BLaER1 treated with 17β-estradiol and CSF1 and Interleukin-3, amounts not matched to agents 10 nM and 100 nM (cell line): ENCODE measurements at regions not wholly inside any gene's neighbourhood (a gene's known extent, or its start where the extent isn't known, plus 50 kb on each side); places are given as distances from the start of the nearest gene placed in this dataset.

ENCODE experiments used
- H3K27ac ChIP-seq, 11 experiments: shearing (Covaris generic); formaldehyde crosslinking; 2 replicates each; pipeline ENCODE4 v1.8.1; 2022
- H3K27me3 ChIP-seq, 11 experiments: shearing (Covaris generic); formaldehyde crosslinking; 2 replicates each; pipeline ENCODE4 v1.8.1; 2022
- H3K36me3 ChIP-seq, 11 experiments: shearing (Covaris generic); formaldehyde crosslinking; 2 replicates each; pipeline ENCODE4 v1.8.1; 2022
- H3K4me1 ChIP-seq, 10 experiments: shearing (Covaris generic); formaldehyde crosslinking; 2 replicates each; pipeline ENCODE4 v1.8.1; 2022
- H3K4me2 ChIP-seq, 11 experiments: shearing (Covaris generic); formaldehyde crosslinking; 2 replicates each; pipeline ENCODE4 v1.8.1; 2022
- H3K4me3 ChIP-seq, 10 experiments: shearing (Covaris generic); formaldehyde crosslinking; 2 replicates each; pipeline ENCODE4 v1.8.1; 2022
- H3K9ac ChIP-seq, 11 experiments: shearing (Covaris generic); formaldehyde crosslinking; 2 replicates each; pipeline ENCODE4 v1.8.1; 2022
- H3K9me3 ChIP-seq, 11 experiments: shearing (Covaris generic); formaldehyde crosslinking; replicated peaks in 1 of 11; 2 replicates each; pipeline ENCODE4 v1.8.1; 2022
- H4K20me1 ChIP-seq, 11 experiments: shearing (Covaris generic); formaldehyde crosslinking; 2 replicates each; pipeline ENCODE4 v1.8.1; 2022
- Cebpa-rat ChIP-seq, 11 experiments: shearing (Covaris generic); IDR thresholded peaks; 2 replicates each; pipeline ENCODE4 v1.8.1; 2022

DNA sequence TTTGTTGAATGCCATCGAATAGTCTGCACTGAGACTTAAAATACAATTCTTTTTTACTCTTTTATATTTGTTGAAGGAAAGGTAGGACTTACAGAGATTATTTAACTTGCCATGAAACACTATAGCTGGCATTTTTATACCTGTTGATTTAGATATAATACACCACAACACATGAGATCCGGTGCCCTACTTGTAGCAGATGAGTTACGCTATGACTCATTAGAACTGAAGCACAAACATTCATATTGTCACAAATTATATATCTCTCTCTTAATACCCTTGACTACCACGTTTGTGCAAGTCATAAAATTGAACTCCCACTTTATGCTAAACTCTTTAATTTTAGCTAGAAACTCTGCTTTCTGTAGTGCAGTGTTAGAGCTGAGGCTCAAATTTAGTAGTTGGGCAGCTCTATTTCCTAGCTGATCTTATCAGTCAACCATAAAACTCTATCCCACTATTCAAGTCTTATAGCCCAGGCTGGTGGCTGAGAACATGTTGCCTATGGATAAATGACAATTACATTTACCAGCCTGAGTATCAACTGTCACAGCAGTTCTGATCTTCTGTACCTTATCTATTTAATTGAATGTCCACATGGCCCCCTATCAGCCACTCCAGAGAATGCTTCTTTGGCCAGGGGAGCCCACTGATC is 137.4 kb upstream of the SEMA3D start:
- Histone ChIP-seq H3K36me3 (no peaks in the 10 kb centered on the region), H3K27ac (no peak overlapping the region), H3K4me1 (no peaks in the 10 kb centered on the region), H3K9ac (no peak overlapping the region), H4K20me1 (no peaks in the 10 kb centered on the region), H3K9me3 (no peaks in the 10 kb centered on the region), H3K27me3 (no peaks in the 10 kb centered on the region), H3K4me2 (no peak overlapping the region), H3K4me3 (no peak overlapping the region)
- TF ChIP-seq Cebpa-rat (IDR thresholded peaks at IDR 0.05) = no peak

DNA sequence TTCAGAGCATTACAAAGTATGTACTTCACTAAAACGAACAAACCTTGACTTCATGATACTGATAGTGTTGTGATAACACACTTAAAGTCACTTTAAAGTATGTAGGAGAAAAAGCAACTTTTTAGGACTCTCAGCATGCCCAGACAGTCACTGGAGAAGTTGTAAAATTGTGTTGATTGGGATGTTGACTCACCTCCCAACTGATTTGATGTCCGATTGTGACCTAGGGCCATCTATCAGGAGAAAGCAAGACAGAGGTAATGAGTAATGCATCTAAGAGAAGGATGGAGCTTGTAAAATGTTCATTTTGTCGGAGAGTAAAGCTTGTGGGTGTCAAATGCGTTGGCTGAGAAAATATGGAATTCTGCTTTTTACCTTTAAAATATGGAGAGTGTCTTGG is 135.4 kb upstream of the SEMA3D start:
- no peak overlapping the region for H3K4me3 ChIP-seq
- no peak for TF ChIP-seq Cebpa-rat (IDR thresholded peaks at IDR 0.05)

DNA sequence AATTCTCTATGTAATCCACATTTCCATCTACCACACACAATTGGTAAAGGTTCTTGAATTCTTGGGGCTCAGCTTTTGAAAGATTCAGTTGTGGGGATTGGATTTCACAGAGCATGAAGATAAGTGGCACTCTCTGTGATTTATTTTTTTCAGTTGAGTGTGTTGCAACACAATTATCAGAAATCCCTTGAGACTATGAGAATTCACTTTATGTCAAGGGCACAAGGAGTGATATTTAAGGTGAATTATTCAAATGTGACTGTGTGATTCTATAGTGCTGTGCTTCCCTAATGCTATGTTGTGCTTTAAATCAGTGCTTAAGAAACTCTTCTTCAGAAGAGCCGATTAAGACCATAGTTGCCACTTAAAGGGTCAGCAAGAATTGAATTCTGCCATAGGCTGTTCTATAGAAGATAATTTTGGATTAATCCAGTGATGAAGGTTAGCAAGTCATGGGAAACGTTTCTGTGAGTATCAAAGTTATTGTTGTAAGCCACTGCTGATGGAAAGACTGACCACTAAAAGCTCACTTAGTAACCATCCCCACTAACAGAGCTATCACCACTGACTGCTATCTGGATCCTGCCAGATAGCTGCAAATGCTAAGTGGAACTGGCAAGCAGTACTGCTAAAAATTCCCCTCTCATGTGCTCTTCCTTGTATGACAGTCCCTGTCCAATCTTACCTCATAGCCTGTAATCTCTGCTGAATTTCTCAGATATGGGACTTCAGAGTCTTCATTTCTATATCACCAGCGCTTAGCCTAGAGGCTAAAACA is 134.0 kb upstream of the SEMA3D start:
- TF ChIP-seq Cebpa-rat (IDR thresholded peaks at IDR 0.05) = no peak
- Histone ChIP-seq H3K4me3 (no peak overlapping the region), H3K27me3 (no peaks in the 10 kb centered on the region), H3K9ac (no peak overlapping the region), H4K20me1 (no peaks in the 10 kb centered on the region), H3K9me3 (no peaks in the 10 kb centered on the region), H3K27ac (no peak overlapping the region), H3K36me3 (no peaks in the 10 kb centered on the region), H3K4me2 (no peak overlapping the region), H3K4me1 (no peaks in the 10 kb centered on the region)

More for the DNA sequence above, 135.4 kb upstream of the SEMA3D start:
- Histone ChIP-seq H3K4me2 (no peak overlapping the region), H3K27me3 (no peaks in the 10 kb centered on the region), H4K20me1 (no peaks in the 10 kb centered on the region), H3K4me1 (no peaks in the 10 kb centered on the region), H3K9ac (no peak overlapping the region), H3K36me3 (no peaks in the 10 kb centered on the region), H3K27ac (no peak overlapping the region), H3K9me3 (no peaks in the 10 kb centered on the region)

DNA sequence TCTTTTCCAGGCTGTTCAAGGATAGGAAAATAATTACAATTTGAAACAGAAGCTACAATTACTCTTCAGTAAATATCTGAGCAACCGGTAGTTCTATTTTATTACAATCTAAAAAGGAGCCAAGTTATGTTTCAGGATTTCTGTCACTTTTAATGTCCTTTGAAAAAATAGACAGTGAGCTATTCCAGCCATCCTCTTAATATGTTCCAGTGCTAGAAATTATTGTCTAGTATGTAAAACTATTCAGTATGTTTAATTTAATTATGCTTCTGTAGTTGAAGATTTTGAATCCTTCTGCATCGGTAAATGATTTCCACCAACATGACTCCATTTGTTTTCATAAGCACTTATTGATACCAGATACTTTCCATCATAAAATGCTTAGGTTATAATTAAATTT is 129.6 kb upstream of the SEMA3D start:
- no peak overlapping the region for H3K4me2 ChIP-seq
- no peak overlapping the region for H3K4me3 ChIP-seq
- no peaks in the 10 kb centered on the region for H3K27me3 ChIP-seq
- no peak for TF ChIP-seq Cebpa-rat (IDR thresholded peaks at IDR 0.05)
- H3K27ac ChIP-seq = no peak overlapping the region
- H4K20me1 ChIP-seq = no peaks in the 10 kb centered on the region
- no peaks in the 10 kb centered on the region for H3K9me3 ChIP-seq
- no peaks in the 10 kb centered on the region for H3K4me1 ChIP-seq
- no peak overlapping the region for H3K9ac ChIP-seq
- H3K36me3 ChIP-seq = no peaks in the 10 kb centered on the region

DNA sequence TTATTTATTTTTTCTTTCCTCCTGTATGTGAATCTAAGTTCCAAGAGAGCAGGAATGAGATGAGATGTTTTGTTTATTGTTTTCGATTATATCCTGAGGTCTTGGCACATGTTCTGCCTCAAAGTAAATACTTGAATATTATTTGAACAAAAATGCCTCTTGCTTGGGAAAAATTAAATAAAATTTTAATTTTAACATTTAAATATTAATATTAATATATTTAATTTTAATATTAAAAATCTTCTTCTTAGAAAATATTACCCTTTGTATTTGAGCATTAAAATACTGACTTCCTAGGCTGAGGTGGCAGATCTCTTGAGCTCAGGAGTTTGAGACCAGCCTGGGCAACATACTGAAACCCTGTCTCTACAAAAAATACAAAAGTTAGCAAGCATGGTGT is 123.4 kb upstream of the SEMA3D start:
- H3K9me3 ChIP-seq = no peaks in the 10 kb centered on the region
- no peak overlapping the region for H3K27ac ChIP-seq
- H3K4me3 ChIP-seq = no peak overlapping the region
- H4K20me1 ChIP-seq = no peaks in the 10 kb centered on the region
- no peaks in the 10 kb centered on the region for H3K36me3 ChIP-seq
- no peaks in the 10 kb centered on the region for H3K27me3 ChIP-seq
- H3K9ac ChIP-seq = no peak overlapping the region
- H3K4me2 ChIP-seq = no peak overlapping the region
- no peaks in the 10 kb centered on the region for H3K4me1 ChIP-seq
- no peak for TF ChIP-seq Cebpa-rat (IDR thresholded peaks at IDR 0.05)

DNA sequence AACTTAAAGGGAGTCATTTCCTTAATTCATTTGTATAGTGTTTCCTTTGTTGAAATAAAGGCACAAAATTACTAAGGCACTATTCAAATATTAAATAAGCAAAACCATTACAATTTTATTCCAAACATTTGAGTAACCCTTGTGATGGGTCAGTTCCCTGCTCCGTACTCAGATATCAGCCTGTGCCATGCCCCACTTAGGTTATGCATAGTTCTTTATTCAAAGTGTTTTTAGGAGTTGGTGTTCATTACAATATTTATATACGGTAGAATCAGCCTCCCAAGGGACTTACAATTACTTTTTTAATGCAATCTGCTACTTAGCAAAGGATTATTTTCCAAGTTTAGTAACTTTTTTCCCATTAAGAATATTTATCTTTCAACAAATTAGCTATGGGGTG is 119.3 kb upstream of the SEMA3D start:
- no peaks in the 10 kb centered on the region for H3K27me3 ChIP-seq
- H3K36me3 ChIP-seq = no peaks in the 10 kb centered on the region
- no peaks in the 10 kb centered on the region for H4K20me1 ChIP-seq
- H3K4me2 ChIP-seq = no peak overlapping the region
- H3K4me1 ChIP-seq = no peaks in the 10 kb centered on the region
- no peak overlapping the region for H3K27ac ChIP-seq
- H3K4me3 ChIP-seq = no peak overlapping the region
- TF ChIP-seq Cebpa-rat (IDR thresholded peaks at IDR 0.05) = no peak
- H3K9me3 ChIP-seq = no peaks in the 10 kb centered on the region
- no peak overlapping the region for H3K9ac ChIP-seq

DNA sequence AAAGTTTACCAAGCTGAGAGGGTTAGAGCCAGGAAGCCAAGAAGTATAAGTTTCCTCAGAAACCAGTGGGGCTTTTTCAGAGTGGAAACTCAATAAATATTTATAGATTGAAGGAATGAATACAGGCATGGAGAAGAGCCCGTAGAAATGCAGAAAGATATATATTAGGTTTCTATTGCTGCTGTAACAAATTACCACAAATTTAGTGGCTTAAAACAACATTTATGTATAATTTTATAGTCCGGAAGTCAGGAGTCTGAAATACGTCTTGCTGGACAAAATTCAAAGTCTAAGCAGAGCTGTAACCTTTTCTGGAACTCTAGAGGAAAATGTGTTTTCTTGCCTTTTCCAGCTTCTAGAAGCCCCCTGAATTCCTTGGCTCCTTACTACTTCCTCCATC is 107.3 kb upstream of the SEMA3D start:
- H3K9ac ChIP-seq = no peak overlapping the region
- H3K4me1 ChIP-seq = peaks cover 6 to 23% (median 11%) of the 10 kb centered on the region in 10 experiments; a peak in 15 of 20 replicates
- no peaks in the 10 kb centered on the region for H4K20me1 ChIP-seq
- H3K4me3 ChIP-seq = no peak overlapping the region
- no peak overlapping the region for H3K27ac ChIP-seq
- no peaks in the 10 kb centered on the region for H3K9me3 ChIP-seq
- no peak for TF ChIP-seq Cebpa-rat (IDR thresholded peaks at IDR 0.05)
- H3K36me3 ChIP-seq = no peaks in the 10 kb centered on the region
- H3K27me3 ChIP-seq = no peaks in the 10 kb centered on the region
- H3K4me2 ChIP-seq = 0 out of 22 replicates have a peak overlapping the region, but pooled peaks of 1 of the 11 experiments have one; percentile 33

DNA sequence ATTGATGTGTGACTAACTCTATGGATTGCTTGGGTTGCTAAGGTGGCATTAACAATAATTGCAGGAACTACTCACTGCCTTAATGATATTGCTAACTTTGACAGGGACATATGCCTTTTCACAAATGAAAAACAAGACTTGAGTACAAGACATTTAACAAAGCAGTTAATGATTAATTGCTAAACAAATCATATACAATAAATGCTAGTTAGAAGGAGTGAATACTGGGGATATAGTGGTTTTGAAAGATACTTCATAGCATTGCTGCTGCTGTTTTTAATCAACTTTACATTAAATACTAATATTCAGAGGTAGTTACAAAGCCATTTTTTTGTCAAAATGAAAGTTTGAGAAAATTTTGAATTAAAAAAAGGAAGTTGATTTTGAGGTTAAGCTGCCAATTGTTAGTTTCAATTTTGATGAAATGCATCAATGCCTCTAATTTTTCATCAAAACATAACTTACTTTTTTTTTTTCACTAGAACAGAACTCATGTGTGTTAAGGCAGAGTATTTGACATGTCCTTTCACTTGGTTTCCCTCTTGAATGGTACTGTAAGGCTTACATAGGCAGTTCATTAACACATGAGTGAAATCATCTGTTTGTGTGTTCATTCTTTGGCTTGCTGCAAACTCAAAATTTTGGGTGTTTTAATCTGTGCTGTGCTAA is 106.2 kb upstream of the SEMA3D start:
- no peak for TF ChIP-seq Cebpa-rat (IDR thresholded peaks at IDR 0.05)

DNA sequence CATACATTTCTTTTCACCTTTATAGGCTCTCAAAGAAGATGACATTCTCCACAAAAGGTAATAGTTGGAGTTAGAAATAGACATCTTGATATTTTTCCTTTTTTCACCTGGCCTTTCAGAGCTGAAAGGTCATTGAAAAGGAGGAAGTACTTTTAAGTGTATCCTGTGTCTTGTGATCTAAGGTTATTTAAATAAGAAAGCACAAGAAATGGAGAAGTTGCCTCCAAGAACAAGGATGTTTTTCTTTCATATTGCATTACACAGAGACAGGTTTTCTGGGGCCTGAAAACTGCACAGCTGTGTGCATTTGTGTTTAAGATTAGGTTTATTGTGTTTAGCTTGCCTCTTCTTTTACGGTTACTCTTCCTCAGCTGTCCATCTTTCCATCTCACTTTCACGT is 103.4 kb upstream of the SEMA3D start:
- no peak overlapping the region for H3K27ac ChIP-seq
- H4K20me1 ChIP-seq = no peaks in the 10 kb centered on the region
- no peak for TF ChIP-seq Cebpa-rat (IDR thresholded peaks at IDR 0.05)
- H3K9me3 ChIP-seq = no peaks in the 10 kb centered on the region
- no peaks in the 10 kb centered on the region for H3K36me3 ChIP-seq
- H3K9ac ChIP-seq = no peak overlapping the region
- H3K4me3 ChIP-seq = no peak overlapping the region
- H3K27me3 ChIP-seq = no peaks in the 10 kb centered on the region
- peak overlapping the region in 2 of 11 experiments; percentile 29 to 30; a peak in 3 of 22 replicates for H3K4me2 ChIP-seq
- peaks cover 6 to 23% (median 11%) of the 10 kb centered on the region in 10 experiments; a peak in 15 of 20 replicates for H3K4me1 ChIP-seq

More for the DNA sequence above, 106.2 kb upstream of the SEMA3D start:
- no peaks in the 10 kb centered on the region for H3K36me3 ChIP-seq
- H3K27ac ChIP-seq = no peak overlapping the region
- no peak overlapping the region for H3K9ac ChIP-seq
- peak overlapping the region; percentile 0 to 40 (median 19); a peak in 12 of 22 replicates for H3K4me2 ChIP-seq
- no peaks in the 10 kb centered on the region for H3K27me3 ChIP-seq
- H3K4me1 ChIP-seq = peaks cover 6 to 23% (median 11%) of the 10 kb centered on the region in 10 experiments; a peak in 15 of 20 replicates
- H3K9me3 ChIP-seq = no peaks in the 10 kb centered on the region
- no peaks in the 10 kb centered on the region for H4K20me1 ChIP-seq
- no peak overlapping the region for H3K4me3 ChIP-seq
